ENCODE measurements at regions not wholly inside any gene's neighbourhood (a gene's known extent, or its start where the extent isn't known, plus 50 kb on each side); places are given as distances from the start of the nearest gene placed in this dataset.
"Not testable (repeated sequence)": the region's sequence is repeated elsewhere in the genome, so short reads cannot be mapped to it uniquely, and the experiment has no call there.

DNA sequence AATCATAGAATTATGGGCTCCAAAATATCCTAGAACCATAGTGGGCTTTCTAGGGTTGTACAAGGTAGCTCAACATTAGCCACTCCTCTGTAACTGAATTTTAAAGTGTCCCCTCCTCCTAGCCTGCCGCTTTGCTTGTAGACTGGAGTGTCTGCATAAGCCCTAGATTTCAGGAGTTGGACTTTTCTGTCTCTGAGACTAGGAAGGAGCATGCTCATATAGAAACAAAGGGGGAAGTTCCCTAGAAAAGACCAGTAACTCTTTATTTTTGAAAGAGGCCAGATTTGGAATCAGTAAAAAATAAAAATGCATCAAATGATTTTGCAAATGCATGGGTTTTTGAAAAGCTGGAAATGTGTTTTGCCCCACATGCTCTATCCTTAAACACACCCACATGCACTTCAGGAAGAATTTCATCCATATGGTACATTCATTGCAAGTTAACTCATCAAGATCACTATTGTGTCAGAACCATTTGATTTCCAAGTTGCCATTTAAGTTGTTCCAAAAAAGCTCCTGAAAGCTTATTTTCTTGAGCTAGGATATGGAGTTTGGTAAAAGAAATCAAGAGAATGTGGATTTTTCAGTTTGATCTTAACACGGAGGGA is 121.0 kb upstream of the NR3C1 start:
- intact Hi-C loops (cut with DNase I), result no loop called here
- DNase-seq, result no peak

DNA sequence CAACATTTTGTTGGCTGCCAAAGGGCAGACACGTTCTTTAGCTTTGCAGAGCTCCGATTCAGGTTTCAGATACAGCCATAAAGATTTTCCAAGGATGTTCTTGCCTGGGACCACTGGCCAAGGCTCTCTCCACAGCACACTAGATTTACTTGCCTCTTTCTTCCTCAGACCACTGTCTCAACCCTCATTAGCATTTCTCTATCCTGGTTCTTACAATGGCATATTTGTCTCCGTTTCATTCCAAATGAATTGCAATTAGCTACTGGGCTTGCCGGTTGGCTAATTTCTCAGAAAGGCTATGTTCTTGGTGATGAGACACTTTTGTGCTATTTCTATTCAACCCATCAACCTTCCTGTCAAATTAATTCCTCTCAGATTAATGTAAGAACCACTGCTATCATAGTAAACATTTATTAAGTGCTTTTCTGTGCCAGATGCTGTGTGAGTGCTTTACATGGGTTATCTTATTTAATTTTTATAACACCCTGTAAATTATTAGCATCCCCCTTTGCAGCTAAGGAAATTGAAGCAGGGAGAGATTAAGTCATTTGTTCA is 118.4 kb upstream of the NR3C1 start:
- intact Hi-C loops (cut with DNase I), result no loop called here

DNA sequence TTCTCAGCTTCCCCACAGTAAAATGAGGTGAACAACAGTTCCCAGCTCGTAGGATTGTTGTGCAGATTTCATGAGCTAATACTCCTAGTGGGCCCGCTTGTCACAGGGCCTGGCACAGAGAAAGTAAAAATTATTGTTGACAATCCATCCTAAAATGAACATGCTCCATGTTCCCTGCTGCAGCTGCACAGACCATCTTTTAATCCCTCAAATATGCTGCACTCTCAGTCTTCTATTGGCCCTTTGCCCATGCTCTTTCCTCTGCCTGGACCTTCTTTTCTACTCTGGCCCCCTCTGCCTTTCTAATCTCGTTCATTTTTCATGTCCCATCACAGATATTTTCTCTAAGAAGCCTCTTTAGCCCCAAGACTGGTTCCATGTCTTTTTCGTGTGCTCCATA is 117.7 kb upstream of the NR3C1 start:
- intact Hi-C loops (cut with DNase I), result no loop called here
- no peak for DNase-seq

More for the DNA sequence above, 118.4 kb upstream of the NR3C1 start:
- DNase-seq, result peak in 3 of 42 donors; percentile 2 to 36 (median 18)

DNA sequence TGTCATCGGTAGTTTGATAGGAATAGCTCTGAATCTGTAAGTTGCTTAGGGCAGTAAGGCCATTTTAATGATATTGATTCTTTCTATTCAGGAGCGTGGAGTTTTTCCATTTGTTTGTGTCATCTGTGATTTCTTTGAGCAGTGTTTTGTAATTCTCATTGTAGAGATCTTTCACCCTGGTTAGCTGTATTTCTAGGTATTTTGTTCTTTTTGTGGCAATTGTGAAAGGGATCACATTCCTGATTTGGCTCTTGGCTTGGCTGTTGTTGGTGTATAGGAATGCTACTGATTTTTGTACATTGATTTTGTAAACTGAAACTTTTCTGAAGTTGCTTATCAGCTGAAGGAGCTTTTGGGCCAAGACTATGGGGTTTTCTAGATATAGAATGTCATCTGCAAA is 115.7 kb upstream of the NR3C1 start:
- intact Hi-C loops (cut with DNase I), result not testable (repeated sequence)

DNA sequence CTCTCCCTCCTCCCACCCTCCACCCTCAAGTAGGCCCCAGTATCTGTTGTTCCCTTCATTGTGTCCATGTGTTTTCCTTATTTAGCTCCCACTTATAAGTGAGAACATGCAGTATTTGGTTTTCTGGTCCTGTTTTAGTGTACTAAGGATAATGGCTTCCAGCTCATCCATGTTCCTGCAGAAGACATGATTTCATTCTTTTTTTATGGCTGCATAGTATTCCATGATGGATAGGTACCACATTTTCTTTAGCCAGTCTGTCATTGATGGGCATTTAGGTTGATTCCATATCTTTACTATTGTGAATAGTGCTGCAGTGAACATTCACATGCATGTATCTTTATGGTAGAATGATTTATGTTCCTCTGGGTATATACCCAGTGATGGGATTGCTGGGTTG is 114.3 kb upstream of the NR3C1 start:
- DNase-seq; intact Hi-C loops (cut with DNase I): not testable (repeated sequence)

More for the DNA sequence above, 115.7 kb upstream of the NR3C1 start:
- DNase-seq, result not testable (repeated sequence)

DNA sequence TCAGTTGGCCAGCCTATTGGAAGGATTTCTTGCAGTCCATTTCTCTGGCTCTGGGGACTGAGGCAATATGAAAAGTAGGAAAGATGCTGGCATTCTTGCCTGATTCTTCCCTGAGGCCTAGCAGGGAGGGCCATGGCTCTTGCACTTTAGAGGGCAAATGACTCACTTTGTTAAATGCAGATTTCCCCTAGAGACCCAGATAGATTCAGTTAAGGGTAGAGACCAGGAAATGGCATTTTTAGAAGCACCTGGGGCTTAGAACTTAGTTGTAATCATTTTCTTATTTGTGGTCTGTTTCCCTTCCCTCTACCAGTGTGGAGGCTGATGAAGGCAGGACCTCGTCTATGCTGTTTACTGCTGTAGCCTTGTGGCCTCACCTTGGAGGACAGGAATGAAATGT is 112.8 kb upstream of the NR3C1 start:
- no peak for DNase-seq
- intact Hi-C loops (cut with DNase I), result no loop called here

DNA sequence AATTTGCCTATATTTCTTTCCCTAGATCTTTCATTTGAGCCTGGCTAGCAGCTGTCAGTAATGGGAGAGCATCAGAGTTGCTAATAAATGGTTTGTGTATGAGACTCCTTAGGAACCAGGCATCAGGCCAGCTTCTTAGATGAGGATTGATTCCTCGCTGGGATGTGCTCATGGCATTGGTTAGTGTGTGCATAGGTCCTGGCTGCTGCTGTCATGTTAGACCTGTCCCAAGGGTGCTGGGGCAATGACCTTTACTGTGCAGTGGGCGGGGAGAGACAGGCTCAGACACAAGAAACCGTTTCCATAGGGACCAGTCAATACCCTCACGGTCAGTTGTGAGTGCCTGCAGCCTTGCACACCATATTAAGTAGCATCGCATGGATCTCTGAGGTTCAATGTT is 112.3 kb upstream of the NR3C1 start:
- DNase-seq, result no peak
- intact Hi-C loops (cut with DNase I), result no loop called here

DNA sequence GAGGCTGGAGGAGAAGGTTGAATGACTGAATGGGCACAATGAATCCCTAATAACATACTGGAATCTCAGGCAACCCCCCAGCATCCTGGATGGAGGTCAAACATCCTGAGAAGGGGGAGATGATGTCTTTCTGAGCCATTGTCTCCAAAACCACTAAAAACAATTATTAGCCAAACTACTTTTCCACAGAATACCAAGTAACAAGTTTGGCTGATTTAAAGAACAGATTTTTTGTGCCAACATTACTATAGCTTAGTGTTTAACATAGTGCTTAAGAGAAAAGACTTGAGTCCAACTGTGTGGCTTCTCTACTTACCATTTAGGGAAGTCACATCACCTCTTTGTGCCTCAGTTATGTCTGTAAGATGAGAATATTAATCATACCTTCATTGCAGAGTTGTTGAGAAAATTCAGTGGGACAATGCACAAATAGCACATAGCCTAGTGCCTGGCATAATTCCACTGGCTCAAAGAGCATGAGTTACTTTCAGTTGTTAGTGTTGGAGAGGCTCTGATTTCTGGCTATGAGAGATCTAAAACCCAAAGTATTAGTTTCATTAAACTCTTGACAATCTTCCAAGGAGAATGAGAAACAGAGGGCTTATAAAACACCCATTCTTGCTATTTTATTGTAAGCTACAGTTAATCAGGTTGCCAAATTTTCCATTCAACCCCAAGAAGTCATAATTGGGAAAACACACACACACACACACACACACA is 111.3 kb upstream of the NR3C1 start:
- no peak for DNase-seq
- intact Hi-C loops (cut with DNase I), result no loop called here

DNA sequence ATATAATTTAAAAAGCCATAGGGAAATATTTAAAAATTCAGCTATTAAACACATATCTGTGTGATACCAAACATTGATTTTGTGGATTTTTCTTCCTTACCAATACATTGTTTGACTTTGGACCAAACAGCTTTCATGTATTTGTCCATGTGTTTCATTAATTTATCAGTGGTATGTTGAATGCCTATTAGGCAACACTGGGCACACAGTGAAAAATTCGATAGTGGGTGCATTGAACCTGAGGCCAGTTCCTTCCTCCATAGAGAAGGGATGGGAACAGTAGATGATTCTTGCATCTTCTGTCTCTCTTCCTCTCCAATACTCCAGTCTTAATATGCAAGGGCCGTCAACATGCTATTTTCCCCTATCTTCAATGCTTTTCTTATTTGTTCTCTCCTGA is 110.2 kb upstream of the NR3C1 start:
- intact Hi-C loops (cut with DNase I), result no loop called here
- DNase-seq, result no peak

DNA sequence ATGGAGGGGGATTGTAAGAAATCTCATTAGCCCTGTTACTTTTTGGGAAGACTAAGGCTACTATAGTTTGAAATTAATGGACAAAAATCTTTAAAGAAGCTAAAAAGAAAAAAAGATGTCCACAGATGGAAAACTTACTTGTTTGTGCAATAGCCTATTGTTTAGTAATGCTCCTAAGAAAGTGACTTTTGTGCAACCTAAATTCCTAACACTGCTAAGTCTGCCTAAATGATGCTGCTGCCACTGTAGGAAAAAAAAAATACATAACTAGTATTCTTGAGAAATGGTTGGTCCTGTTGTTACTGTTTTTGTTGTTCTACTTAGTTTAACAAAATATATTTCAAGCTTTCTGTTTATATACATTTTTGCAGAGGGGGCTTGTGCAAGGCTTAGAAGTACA is 108.2 kb upstream of the NR3C1 start:
- no peak for DNase-seq
- intact Hi-C loops (cut with DNase I), result no loop called here

DNA sequence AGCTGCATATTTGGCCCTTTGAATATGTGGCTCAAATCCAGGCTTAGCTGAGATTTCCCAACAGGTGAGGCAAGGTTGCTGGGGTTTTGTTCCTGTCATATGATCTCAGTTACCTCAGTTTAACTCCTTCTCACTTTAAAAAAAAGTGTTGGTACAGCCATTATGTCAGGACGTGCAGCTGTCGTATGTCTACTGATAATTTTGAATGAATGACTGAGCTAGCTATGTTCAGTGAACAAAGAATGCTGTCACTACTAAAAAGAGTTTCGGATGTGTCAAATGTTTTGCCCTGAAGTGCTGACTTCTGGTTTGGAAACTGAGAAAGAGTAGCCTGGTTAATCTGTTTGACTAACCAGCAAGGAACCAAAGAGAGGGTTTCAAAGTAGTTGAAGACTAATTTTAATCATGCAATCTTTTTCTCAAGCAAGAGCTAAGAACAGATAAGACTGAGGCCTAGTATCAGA is 106.3 kb upstream of the NR3C1 start:
- intact Hi-C loops (cut with DNase I), result no loop called here

DNA sequence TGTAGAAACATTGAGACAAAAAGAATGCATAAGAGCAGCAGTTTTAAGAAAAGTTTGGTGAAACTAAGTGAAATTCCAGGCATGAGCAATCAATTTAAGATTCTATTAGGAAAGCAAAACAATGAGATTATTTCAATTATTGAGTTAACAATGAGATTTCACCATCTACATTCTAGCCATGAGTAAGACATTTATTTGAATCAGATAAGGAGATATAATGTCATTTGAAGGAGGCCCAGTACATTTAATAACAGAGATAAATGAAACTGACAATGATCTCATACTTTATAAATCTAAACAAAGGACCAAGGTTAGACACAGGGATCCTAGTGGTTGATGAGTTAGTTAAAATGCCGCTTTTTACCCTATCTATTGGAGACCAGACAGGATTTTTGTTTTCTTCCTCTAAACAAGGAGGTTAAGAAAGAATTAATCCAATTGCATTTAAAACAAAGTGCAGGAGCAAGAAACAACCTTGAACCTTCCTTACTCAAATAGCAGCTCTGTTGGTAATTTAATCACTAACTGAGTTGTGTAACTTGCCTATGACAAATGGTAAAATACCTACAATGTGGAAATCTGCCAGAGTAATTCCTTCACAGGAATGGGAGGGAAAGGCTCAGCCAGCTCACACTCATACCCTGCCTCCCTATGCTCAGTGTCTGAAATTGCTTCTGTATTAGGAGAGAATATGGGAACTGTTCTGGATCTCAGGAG is 103.5 kb upstream of the NR3C1 start:
- intact Hi-C loops (cut with DNase I), result no loop called here
- DNase-seq, result peak in 15 of 42 donors; percentile 6 to 64 (median 21)

More for the DNA sequence above, 106.3 kb upstream of the NR3C1 start:
- DNase-seq, result no peak

DNA sequence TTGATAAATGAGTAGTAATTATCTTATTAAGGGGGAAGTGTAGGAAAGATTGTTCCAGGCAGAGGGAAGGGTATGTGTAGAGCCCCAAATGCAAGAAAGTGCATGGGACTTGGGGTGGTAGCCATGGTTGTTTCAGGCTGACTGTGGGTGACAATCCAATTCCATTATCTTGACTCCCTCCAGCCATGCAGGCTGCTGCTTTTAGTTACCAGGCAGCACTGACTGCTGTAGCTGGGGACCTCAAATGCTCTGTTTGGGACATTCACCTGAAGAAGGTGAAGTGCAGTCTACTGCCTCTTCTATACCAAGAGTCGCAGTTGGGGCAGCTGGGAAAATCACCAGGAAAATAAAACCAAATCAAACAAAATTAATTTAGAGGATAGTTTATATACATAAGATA is 102.4 kb upstream of the NR3C1 start:
- intact Hi-C loops (cut with DNase I), result no loop called here
- no peak for DNase-seq

DNA sequence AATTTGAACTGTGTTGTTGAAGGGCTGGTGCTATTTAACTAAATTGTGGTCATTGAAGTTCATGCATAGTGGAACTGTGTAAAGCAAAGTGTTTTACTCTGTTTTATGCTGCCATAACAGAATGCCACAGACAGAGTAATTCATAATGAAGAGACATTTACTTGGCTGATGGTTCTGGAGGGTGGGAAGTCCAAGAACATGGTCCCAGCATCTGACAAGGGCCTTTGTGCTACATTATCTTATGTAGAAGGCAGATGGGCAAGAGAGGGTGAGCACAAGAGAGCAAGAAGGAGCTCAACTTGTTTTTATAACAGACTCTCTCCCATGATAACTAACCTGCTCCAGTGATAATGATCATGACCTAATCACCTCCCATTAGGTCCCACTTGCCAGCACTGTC is 101.9 kb upstream of the NR3C1 start:
- no peak for DNase-seq
- intact Hi-C loops (cut with DNase I), result no loop called here

DNA sequence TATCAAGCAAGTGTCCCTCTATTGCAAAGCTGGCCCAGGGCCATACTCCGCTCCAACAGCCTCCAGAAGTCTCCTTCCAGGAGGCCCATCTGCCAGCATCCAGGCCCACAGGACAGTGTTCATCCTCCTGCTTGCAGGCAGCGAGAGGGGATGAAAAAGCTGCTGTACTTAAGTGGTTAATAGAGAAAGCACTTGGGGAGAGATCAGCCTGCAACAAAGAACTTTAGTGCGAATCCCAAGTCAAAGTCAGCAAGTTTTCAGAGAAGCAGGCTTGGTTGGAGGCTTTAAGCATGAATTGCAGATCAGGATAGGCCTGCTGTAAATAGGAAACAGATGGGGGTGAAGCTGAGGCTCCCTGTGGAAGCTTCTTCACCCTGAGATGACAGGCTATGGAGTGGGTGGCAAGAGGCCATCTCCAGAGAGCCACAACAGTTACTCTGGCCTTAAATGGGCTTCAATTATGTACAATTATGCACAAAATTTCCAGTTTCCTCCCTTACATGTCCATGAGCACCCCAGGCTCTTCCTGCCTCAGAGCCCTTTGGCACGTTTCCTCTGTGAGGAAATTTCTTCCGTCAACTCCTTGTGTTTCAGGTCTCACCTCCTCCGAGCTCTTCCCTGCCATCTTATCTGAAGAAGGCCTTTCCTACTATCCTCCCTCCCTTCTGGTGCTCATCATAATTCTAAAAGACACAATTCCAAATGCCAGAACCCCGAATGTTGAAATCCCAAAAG is 98.0 kb upstream of the NR3C1 start:
- DNase-seq, result no peak
- intact Hi-C loops (cut with DNase I), result no loop called here

DNA sequence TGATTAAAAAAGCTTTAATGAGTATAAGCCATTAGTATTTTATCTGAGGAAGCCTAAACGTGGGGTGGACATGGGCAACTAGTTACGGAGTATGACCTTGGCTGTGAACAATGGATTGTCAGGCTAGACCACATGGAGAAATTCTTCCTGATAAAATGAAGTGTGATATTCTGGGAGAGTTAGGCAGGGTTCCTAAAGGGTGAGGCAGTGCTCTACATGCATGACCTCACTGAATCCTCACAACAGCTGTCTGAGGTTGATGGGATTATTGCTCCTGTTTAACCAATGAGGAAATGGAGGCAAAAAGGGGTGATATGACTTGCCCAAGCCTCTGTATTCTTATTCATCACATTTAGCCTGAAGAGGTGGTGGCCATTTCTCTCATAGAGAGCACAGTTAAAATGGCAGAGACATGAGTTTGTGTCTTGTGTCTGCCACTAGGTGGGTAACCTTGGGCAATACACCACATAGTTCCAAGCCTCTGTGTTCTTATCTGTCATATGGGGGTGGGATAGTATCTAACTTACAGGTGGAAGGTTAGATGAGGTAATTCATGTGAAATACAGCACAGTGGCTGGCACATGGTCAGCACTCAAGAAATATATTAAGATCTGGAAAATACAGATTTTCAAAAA is 96.1 kb upstream of the NR3C1 start:
- DNase-seq, result no peak
- intact Hi-C loops (cut with DNase I), result no loop called here

DNA sequence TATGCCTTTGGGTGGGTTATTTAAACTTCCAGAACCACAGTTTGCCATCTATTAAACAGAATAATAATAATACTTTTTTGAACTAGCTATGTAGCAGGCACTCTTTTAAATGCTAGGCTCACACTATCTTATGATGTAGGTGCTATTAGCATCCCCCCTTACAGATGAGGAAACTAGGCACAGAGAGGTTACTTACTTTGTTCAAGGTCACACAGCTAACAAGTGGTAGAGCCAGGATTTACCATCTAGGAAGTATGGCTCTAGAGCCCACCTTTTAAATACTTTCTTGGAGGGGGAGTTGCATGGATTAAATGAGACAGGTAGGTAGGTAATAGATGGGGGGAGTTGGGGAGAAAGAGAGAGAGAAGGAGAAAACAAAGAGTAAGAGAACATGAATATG is 95.3 kb upstream of the NR3C1 start:
- intact Hi-C loops (cut with DNase I), result no loop called here

DNA sequence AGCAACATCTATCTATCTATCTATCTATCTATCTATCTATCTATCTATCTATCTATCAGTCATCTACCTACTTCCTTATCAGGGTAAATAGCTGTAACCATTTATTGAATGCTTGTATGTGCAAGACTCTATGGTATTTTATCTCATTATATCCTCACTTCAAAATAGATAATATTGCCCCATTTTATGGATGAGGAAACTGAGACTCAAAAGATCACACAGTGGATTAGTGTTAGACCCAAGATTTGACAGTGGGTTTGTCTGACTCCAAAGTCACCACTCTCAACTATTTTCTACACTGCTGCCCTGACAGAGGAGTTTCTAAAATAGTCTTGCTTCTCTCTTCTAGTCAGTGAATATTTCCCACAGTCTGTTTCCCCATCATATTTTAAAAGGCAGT is 94.3 kb upstream of the NR3C1 start:
- intact Hi-C loops (cut with DNase I), result no loop called here
- DNase-seq, result no peak

More for the DNA sequence above, 95.3 kb upstream of the NR3C1 start:
- no peak for DNase-seq

DNA sequence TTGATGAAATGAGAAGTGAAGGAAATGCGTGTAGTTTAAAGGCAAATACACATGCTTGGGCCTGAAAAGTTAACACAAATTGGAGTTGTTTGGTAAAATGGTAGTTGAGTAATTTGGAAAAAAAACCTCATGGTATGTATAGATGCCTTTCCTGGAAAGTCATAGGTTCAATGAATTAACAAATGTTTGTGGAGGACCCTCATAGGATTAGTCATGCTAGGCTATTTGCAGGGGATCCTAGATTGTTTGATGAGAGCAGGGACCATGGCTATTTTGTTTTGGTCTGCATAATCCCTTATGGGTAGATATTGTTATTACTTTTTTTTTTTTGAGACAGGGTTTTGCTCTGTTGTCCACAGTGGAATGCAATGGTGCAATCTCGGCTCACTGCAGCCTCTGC is 93.5 kb upstream of the NR3C1 start:
- intact Hi-C loops (cut with DNase I), result no loop called here
- no peak for DNase-seq
